CD4-positive, alpha-beta T cell (primary cell): ENCODE measurements at regions not wholly inside any gene's neighbourhood (a gene's known extent, or its start where the extent isn't known, plus 50 kb on each side); places are given as distances from the start of the nearest gene placed in this dataset.

ENCODE experiments used
- ATAC-seq: fragments of 200-7000 bp; cut with Tn5 transposase; one replicate; pipeline ENCODE4 v1.10.0; 2022; ENCODE audit warnings: mild to moderate bottlenecking; ENCODE audit not compliant: poor library complexity
- CTCF ChIA-PET: fragments of 350-600 bp; sonication (Branson Sonifier 250); formaldehyde crosslinking; loops from one replicate; lab custom pipeline; 2021; ENCODE audit warnings: antibody characterized with exemption, inconsistent platforms; lab: Charles Lee
- POLR2A ChIA-PET: fragments of 350-600 bp; sonication (Branson Sonifier 250); formaldehyde crosslinking; loops from one replicate; lab custom pipeline; 2021; ENCODE audit warnings: antibody characterized with exemption, inconsistent platforms; lab: Charles Lee
- DNase-seq, 14 experiments: peaks; one replicate each; pipeline ENCODE4 v3.0.0-alpha.2; 2013 to 2020; ENCODE audit warnings: mixed read lengths in 2 of 14
- H3K27ac ChIP-seq, 2 donors: one replicate each; pipeline versions ENCODE4 v1.5.1 to v1.7.0; 2013; ENCODE audit warnings: low read length in 2 of 2, low read depth in 1 of 2, mild to moderate bottlenecking in 1 of 2
- H3K27me3 ChIP-seq, 2 experiments: 1 replicate in 1 of 2; 2 replicates in 1 of 2; pipeline versions ENCODE4 v1.6.1 to v1.7.0; 2013; ENCODE audit warnings: low read length in 2 of 2, control low read depth in 1 of 2, mild to moderate bottlenecking in 1 of 2, moderate library complexity in 1 of 2; ENCODE audit not compliant: insufficient read depth in 2 of 2, control insufficient read depth in 1 of 2
- H3K36me3 ChIP-seq: one replicate; pipeline ENCODE4 v1.6.1; 2013; ENCODE audit warnings: low read length, control low read depth; ENCODE audit not compliant: insufficient read depth
- H3K4me1 ChIP-seq: one replicate; pipeline ENCODE4 v1.6.1; 2013; ENCODE audit warnings: low read length, control low read depth; ENCODE audit not compliant: insufficient read depth
- H3K4me3 ChIP-seq: one replicate; pipeline ENCODE4 v1.5.1; 2013; ENCODE audit warnings: mild to moderate bottlenecking, low read length, moderate library complexity
- H3K9me3 ChIP-seq, 2 experiments: 1 replicate in 1 of 2; 2 replicates in 1 of 2; pipeline versions ENCODE4 v1.6.1 to v1.7.0; 2013; ENCODE audit warnings: low read length in 2 of 2, mild to moderate bottlenecking in 2 of 2, control low read depth in 1 of 2, moderate library complexity in 1 of 2; ENCODE audit not compliant: control insufficient read depth in 1 of 2, insufficient read depth in 1 of 2
- H3K27ac Mint-ChIP-seq: one replicate; pipeline ENCODE4 v1.8.0; 2020; ENCODE audit warnings: mixed read lengths
- H3K27me3 Mint-ChIP-seq: one replicate; pipeline ENCODE4 v1.8.0; 2021; ENCODE audit warnings: mixed read lengths
- H3K36me3 Mint-ChIP-seq: one replicate; pipeline ENCODE4 v1.8.0; 2021; ENCODE audit warnings: low read depth, mixed read lengths
- H3K4me1 Mint-ChIP-seq: one replicate; pipeline ENCODE4 v1.8.0; 2021; ENCODE audit warnings: low read depth, mixed read lengths
- H3K4me3 Mint-ChIP-seq: one replicate; pipeline ENCODE4 v1.8.0; 2020; ENCODE audit warnings: mild to moderate bottlenecking, mixed read lengths
- H3K9me3 Mint-ChIP-seq: one replicate; pipeline ENCODE4 v1.8.0; 2020; ENCODE audit warnings: mixed read lengths
- CTCF ChIP-seq: fragments of 200-600 bp; IDR thresholded peaks from one replicate; pipeline ENCODE4 v1.8.0; 2022; ENCODE audit warnings: antibody characterized with exemption, mild to moderate bottlenecking
- intact Hi-C, 2 experiments: fragments of 100-400 bp; cut with DNase I in 1 of 2; cut with micrococcal nuclease in 1 of 2; formaldehyde crosslinking; loops; one replicate each; pipeline versions ENCODE4 v1.15.1 to v1.9.0; 2023 to 2025; cut with DNase I, micrococcal nuclease

- H3K4me1 ChIP-seq = no peaks in the 10 kb centered on the region
- Mint-ChIP-seq H3K36me3 (no peaks in the 10 kb centered on the region), H3K4me3 (no peak overlapping the region), H3K4me1 (no peaks in the 10 kb centered on the region), H3K27me3 (no peaks in the 10 kb centered on the region), H3K27ac (no peak overlapping the region), H3K9me3 (peaks cover 7% of the 10 kb centered on the region)
- H3K4me3 ChIP-seq = no peak overlapping the region
- CTCF ChIA-PET = no interaction called here
- intact Hi-C loops = no loop called here
- H3K36me3 ChIP-seq = no peaks in the 10 kb centered on the region
- no peak overlapping the region for H3K27ac ChIP-seq
- POLR2A ChIA-PET = no interaction called here
- H3K9me3 ChIP-seq = no peaks in the 10 kb centered on the region
- TF ChIP-seq CTCF = no peak
- DNase-seq (no peak), ATAC-seq (no peak)
- no peaks in the 10 kb centered on the region for H3K27me3 ChIP-seq
Measured at GRCh38 chr18:64539847-64540246, 391.0 kb upstream of the LINC00305 start.

GRCh38 chr18:64528646-64529045 is 379.8 kb upstream of the LINC00305 start:
- Mint-ChIP-seq H3K4me3 (no peak overlapping the region), H3K36me3 (no peaks in the 10 kb centered on the region), H3K27me3 (no peaks in the 10 kb centered on the region), H3K9me3 (peaks cover 11% of the 10 kb centered on the region), H3K4me1 (no peaks in the 10 kb centered on the region), H3K27ac (no peak overlapping the region)
- Histone ChIP-seq H3K27me3 (no peaks in the 10 kb centered on the region), H3K4me1 (no peaks in the 10 kb centered on the region), H3K27ac (no peak overlapping the region), H3K36me3 (no peaks in the 10 kb centered on the region), H3K9me3 (peaks cover 3 to 16% of the 10 kb centered on the region in 2 experiments), H3K4me3 (no peak overlapping the region)
- POLR2A ChIA-PET = no interaction called here
- CTCF ChIA-PET = no interaction called here
- no peak for ATAC-seq
- DNase-seq = no peak
- no peak for TF ChIP-seq CTCF
- intact Hi-C loops = no loop called here

GRCh38 chr18:64519201-64519600 is 370.3 kb upstream of the LINC00305 start:
- CTCF ChIA-PET = no interaction called here
- no peaks in the 10 kb centered on the region for H3K36me3 Mint-ChIP-seq
- Histone ChIP-seq H3K9me3 (peaks cover 7 to 8% of the 10 kb centered on the region in 2 experiments), H3K36me3 (no peaks in the 10 kb centered on the region), H3K4me1 (no peaks in the 10 kb centered on the region), H3K4me3 (no peak overlapping the region), H3K27me3 (no peaks in the 10 kb centered on the region), H3K27ac (no peak overlapping the region)
- H3K4me1 Mint-ChIP-seq = no peaks in the 10 kb centered on the region
- H3K27ac Mint-ChIP-seq = no peak overlapping the region
- no peaks in the 10 kb centered on the region for H3K27me3 Mint-ChIP-seq
- H3K9me3 Mint-ChIP-seq = peaks cover 17% of the 10 kb centered on the region
- DNase-seq (no peak), ATAC-seq (no peak)
- POLR2A ChIA-PET = no interaction called here
- no peak for TF ChIP-seq CTCF
- intact Hi-C loops = no loop called here
- H3K4me3 Mint-ChIP-seq = no peak overlapping the region
